A673 (cell line): ENCODE measurements at regions not wholly inside any gene's neighbourhood (a gene's known extent, or its start where the extent isn't known, plus 50 kb on each side); places are given as distances from the start of the nearest gene placed in this dataset.

Experiments
- BruUV-seq: library from RNA; stranded (reverse); fragments of 400-500 nt; replicated peaks from 2 replicates; lab custom pipeline; 2021; lab: Mats Ljungman, UMichigan
- CTCF ChIA-PET: fragments of 300-600 bp; sonication (Branson Sonifier 250); formaldehyde crosslinking; loops from one replicate; lab custom pipeline; 2022; ENCODE audit warnings: antibody characterized with exemption; lab: Charles Lee
- POLR2A ChIA-PET: fragments of 300-600 bp; sonication (Branson Sonifier 250); formaldehyde crosslinking; loops from one replicate; lab custom pipeline; 2022; ENCODE audit warnings: antibody characterized with exemption; ENCODE audit not compliant: low non-redundant PET; lab: Charles Lee
- DNase-seq: peaks from one replicate; pipeline ENCODE4 v3.0.0-alpha.2; 2015; ENCODE audit warnings: low spot score
- H3K27ac ChIP-seq: fragments of 200-600 bp; sonication (generic); 2 replicates; pipeline ENCODE4 v1.5.1; 2016; ENCODE audit warnings: mixed run types, low read depth, mild to moderate bottlenecking, mixed read lengths, antibody characterized with exemption, low read length; ENCODE audit not compliant: poor library complexity, severe bottlenecking
- H3K27me3 ChIP-seq: fragments of 200-600 bp; sonication (generic); replicated peaks from 2 replicates; pipeline ENCODE4 v1.6.1; 2017; ENCODE audit warnings: mixed run types, low read depth, mild to moderate bottlenecking, mixed read lengths, antibody characterized with exemption, low read length; ENCODE audit not compliant: insufficient read depth, poor library complexity
- H3K36me3 ChIP-seq: fragments of 200-600 bp; sonication (generic); 2 replicates; pipeline ENCODE4 v1.6.1; 2016; ENCODE audit warnings: mixed run types, mild to moderate bottlenecking, mixed read lengths, antibody characterized with exemption, low read length; ENCODE audit not compliant: insufficient read depth, poor library complexity, severe bottlenecking
- H3K4me1 ChIP-seq: fragments of 200-600 bp; sonication (generic); 2 replicates; pipeline ENCODE4 v1.6.1; 2017; ENCODE audit warnings: mixed run types, mild to moderate bottlenecking, mixed read lengths, antibody characterized with exemption, low read length; ENCODE audit not compliant: insufficient read depth, poor library complexity, severe bottlenecking
- H3K4me3 ChIP-seq: fragments of 200-600 bp; sonication (generic); 2 replicates; pipeline ENCODE4 v1.5.1; 2016; ENCODE audit warnings: low read depth, mixed run types, mild to moderate bottlenecking, mixed read lengths, low read length; ENCODE audit not compliant: poor library complexity, severe bottlenecking
- H3K9me3 ChIP-seq: fragments of 200-600 bp; sonication (generic); 2 replicates; pipeline ENCODE4 v1.6.1; 2016; ENCODE audit warnings: mixed run types, low read depth, mild to moderate bottlenecking, mixed read lengths, antibody characterized with exemption, low read length; ENCODE audit not compliant: poor library complexity, severe bottlenecking
- CTCF ChIP-seq: fragments of 300-800, 200-600 bp; sonication (generic); conservative IDR thresholded peaks from 2 replicates; pipeline ENCODE4 v1.5.1; 2017; ENCODE audit warnings: low read depth, mild to moderate bottlenecking, antibody characterized with exemption, low read length, moderate library complexity, mixed read lengths
- EZH2 ChIP-seq: fragments of 200-600 bp; sonication (generic); IDR thresholded peaks from 2 replicates; pipeline ENCODE4 v1.6.1; 2017; ENCODE audit warnings: borderline replicate concordance, low read depth, mild to moderate bottlenecking, mixed read lengths, antibody characterized with exemption, low read length; ENCODE audit not compliant: poor library complexity, severe bottlenecking
- intact Hi-C: fragments of 100-400 bp; cut with micrococcal nuclease; formaldehyde crosslinking; loops from one replicate; pipeline ENCODE4 v1.10.0; 2022; ENCODE audit not compliant: unreplicated experiment

DNA sequence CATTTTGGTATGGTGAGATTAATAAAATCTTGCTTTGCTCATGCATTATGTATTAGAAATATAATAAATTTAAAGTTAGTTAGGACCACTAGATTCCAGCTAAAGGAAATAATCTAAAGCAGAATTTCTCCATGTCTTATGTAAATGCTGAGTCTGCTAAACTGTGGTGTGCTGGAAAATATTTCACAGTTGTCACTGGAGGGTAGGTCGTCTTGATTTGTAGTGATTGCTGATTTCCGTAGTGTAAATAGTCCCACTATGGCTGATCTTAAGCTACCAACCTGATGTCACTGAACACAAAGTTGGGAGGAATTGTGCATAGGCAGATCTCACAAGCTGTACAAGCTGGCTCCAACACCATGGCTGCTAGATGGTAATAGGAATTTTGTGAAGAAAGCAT lies 133.4 kb upstream of the NR3C2 start:
- intact Hi-C loops: no loop called here
- H3K27me3 ChIP-seq: no peaks in the 10 kb centered on the region
- H3K36me3 ChIP-seq: no peaks in the 10 kb centered on the region
- no peak overlapping the region for H3K4me3 ChIP-seq
- no peaks in the 10 kb centered on the region for H3K4me1 ChIP-seq
- ChIA-PET CTCF (no interaction called here), POLR2A (interaction anchor here (0.6 kb wide), 1 partner anchor 551 kb away, joined by 5 read pairs; no protein-coding TSS in a partner anchor)
- no peak for TF ChIP-seq EZH2
- TF ChIP-seq CTCF: no peak
- no peaks in the 10 kb centered on the region for H3K9me3 ChIP-seq
- DNase-seq: no peak
- no TSS peak for BruUV-seq
- H3K27ac ChIP-seq: no peak overlapping the region

DNA sequence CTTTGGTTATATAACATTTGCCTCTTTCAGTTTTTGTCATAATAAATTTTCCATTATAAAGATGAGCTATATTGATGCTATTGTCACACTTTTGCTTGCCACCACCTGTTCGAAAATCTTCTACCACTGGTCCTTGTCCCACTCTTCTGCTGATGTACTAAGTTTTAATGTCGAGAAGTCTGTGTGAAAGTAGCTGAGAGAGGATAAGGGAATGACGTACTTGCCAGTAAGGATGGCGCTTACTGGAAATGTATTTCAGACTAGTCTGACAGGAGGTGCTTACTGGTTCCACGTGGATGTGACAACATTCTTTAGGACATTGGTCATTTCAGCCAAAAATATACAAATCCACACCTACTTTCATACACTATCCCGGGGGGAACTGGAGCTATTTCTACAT lies 132.7 kb upstream of the NR3C2 start:
- Histone ChIP-seq H3K36me3 (no peaks in the 10 kb centered on the region), H3K4me3 (no peak overlapping the region), H3K27me3 (no peaks in the 10 kb centered on the region), H3K9me3 (no peaks in the 10 kb centered on the region), H3K27ac (no peak overlapping the region), H3K4me1 (no peaks in the 10 kb centered on the region)
- no peak for DNase-seq
- intact Hi-C loops: no loop called here
- BruUV-seq: no TSS peak
- TF ChIP-seq EZH2: no peak
- no peak for TF ChIP-seq CTCF
- POLR2A ChIA-PET: interaction anchor here (0.6 kb wide), 1 partner anchor 550 kb away, joined by 5 read pairs; no protein-coding TSS in a partner anchor
- CTCF ChIA-PET: no interaction called here

GRCh38 chr4:148574502-148574901 lies 132.3 kb upstream of the NR3C2 start:
- H3K4me3 ChIP-seq: no peak overlapping the region
- H3K27ac ChIP-seq: no peak overlapping the region
- no peaks in the 10 kb centered on the region for H3K27me3 ChIP-seq
- DNase-seq: no peak
- POLR2A ChIA-PET: no interaction called here
- no peaks in the 10 kb centered on the region for H3K4me1 ChIP-seq
- intact Hi-C loops: no loop called here
- no TSS peak for BruUV-seq
- H3K9me3 ChIP-seq: no peaks in the 10 kb centered on the region
- CTCF ChIA-PET: no interaction called here
- TF ChIP-seq CTCF (no peak), EZH2 (no peak)
- H3K36me3 ChIP-seq: no peaks in the 10 kb centered on the region
